ENCODE measurements at regions not wholly inside any gene's neighbourhood (a gene's known extent, or its start where the extent isn't known, plus 50 kb on each side); places are given as distances from the start of the nearest gene placed in this dataset.

DNA sequence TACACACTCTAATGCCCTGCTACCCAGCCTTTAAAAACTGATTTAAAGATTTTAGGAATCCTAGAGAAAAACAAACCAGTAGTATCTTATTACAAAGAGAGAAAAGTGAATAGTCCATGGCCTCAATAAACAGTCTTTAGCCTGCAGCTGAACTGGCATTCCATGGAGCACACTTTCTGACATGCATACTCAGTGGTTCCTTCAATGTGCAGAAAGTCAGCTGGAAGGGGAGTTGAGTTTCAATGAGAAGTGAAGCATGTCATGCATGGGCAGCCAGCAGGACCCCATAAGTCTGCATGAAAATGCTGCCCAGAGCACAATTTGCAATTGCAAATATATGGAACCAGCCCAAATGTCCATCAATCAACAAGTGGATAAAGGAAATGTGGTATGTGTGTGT is 273.7 kb downstream of the UQCRFS1 start:
- CTCF ChIA-PET, result no interaction called here
- H3K9me3 Mint-ChIP-seq, result peaks cover 6% of the 10 kb centered on the region
- H3K36me3 Mint-ChIP-seq, result peaks cover 5% of the 10 kb centered on the region; the same call in 1 of the 2 replicates
- POLR2A ChIA-PET, result no interaction called here
- H3K4me3 Mint-ChIP-seq, result no peak overlapping the region
- DNase-seq (ENCODE audit: low spot score) (no peak), ATAC-seq (no peak)
- H3K27ac Mint-ChIP-seq, result no peak overlapping the region
- TF ChIP-seq JAZF1 (CRISPR knock-in tag; IDR thresholded peaks at IDR 0.05), result no peak
- TF ChIP-seq, protein P1, sequence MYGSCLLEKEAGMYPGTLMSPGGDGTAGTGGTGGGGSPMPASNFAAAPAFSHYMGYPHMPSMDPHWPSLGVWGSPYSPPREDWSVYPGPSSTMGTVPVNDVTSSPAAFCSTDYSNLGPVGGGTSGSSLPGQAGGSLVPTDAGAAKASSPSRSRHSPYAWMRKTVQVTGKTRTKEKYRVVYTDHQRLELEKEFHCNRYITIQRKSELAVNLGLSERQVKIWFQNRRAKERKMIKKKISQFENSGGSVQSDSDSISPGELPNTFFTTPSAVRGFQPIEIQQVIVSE (CRISPR knock-in tag; IDR thresholded peaks at IDR 0.05; ENCODE audit: borderline replicate concordance), result no peak
- no peaks in the 10 kb centered on the region; the same call in 1 of the 2 replicates for H3K27me3 Mint-ChIP-seq (ENCODE audit: low read depth)
- H3K4me1 Mint-ChIP-seq, result 0 out of 2 replicates have a peak, but pooled peaks cover 4% of the 10 kb centered on the region

DNA sequence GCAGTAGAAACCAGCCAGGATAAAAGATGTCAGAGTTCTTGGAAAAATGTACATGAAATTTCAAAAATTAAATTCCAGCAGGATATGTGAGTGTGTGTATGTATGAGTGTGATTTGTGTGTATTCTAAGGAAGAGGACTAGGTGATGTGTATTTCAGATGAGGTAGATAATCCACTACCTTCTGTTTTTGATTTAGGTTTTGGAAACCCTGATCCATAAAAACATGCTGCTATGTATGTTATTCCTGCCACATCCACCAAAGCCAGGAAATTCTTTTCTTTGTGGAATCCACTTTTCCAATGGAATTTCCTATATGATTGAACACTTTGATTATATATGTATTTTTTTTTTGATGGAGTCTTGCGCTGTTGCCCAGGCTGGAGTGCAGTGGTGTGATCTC is 276.9 kb downstream of the UQCRFS1 start:
- Mint-ChIP-seq H3K4me1 (0 out of 2 replicates have a peak, but pooled peaks cover 4% of the 10 kb centered on the region), H3K27me3 (ENCODE audit: low read depth) (no peaks in the 10 kb centered on the region; the same call in 1 of the 2 replicates), H3K9me3 (peaks cover 17% of the 10 kb centered on the region), H3K27ac (no peak overlapping the region), H3K4me3 (no peak overlapping the region), H3K36me3 (peaks cover 5% of the 10 kb centered on the region; the same call in 1 of the 2 replicates)
- ATAC-seq (no peak), DNase-seq (ENCODE audit: low spot score) (no peak)
- TF ChIP-seq SP1 (CRISPR knock-in tag; conservative IDR thresholded peaks at IDR 0.05) (no peak), FOXK1 (CRISPR knock-in tag; IDR thresholded peaks at IDR 0.05) (no peak), ATF1 (CRISPR knock-in tag; IDR thresholded peaks at IDR 0.05) (no peak), CREB1 (CRISPR knock-in tag; IDR thresholded peaks at IDR 0.05) (no peak), FOXP1 (CRISPR knock-in tag; IDR thresholded peaks at IDR 0.05; ENCODE audit: borderline replicate concordance) (no peak), GABPB1 (CRISPR knock-in tag; IDR thresholded peaks at IDR 0.05) (no peak), GRHL2 (CRISPR knock-in tag; IDR thresholded peaks at IDR 0.05; ENCODE audit: insufficient replicate concordance, severe bottlenecking) (no peak), EMX1 (CRISPR knock-in tag; IDR thresholded peaks at IDR 0.05) (no peak), TCF7 (CRISPR knock-in tag; IDR thresholded peaks at IDR 0.05; ENCODE audit: low read depth) (no peak), ZNF263 (CRISPR knock-in tag; IDR thresholded peaks at IDR 0.05; ENCODE audit: low read depth) (no peak), JAZF1 (CRISPR knock-in tag; IDR thresholded peaks at IDR 0.05) (no peak), NR2C2 (CRISPR knock-in tag; IDR thresholded peaks at IDR 0.05) (no peak), CBFB (CRISPR knock-in tag; IDR thresholded peaks at IDR 0.05; ENCODE audit: low read depth) (no peak), ESRRA (CRISPR knock-in tag; IDR thresholded peaks at IDR 0.05; ENCODE audit: borderline replicate concordance) (no peak)
- TF ChIP-seq, protein P2, sequence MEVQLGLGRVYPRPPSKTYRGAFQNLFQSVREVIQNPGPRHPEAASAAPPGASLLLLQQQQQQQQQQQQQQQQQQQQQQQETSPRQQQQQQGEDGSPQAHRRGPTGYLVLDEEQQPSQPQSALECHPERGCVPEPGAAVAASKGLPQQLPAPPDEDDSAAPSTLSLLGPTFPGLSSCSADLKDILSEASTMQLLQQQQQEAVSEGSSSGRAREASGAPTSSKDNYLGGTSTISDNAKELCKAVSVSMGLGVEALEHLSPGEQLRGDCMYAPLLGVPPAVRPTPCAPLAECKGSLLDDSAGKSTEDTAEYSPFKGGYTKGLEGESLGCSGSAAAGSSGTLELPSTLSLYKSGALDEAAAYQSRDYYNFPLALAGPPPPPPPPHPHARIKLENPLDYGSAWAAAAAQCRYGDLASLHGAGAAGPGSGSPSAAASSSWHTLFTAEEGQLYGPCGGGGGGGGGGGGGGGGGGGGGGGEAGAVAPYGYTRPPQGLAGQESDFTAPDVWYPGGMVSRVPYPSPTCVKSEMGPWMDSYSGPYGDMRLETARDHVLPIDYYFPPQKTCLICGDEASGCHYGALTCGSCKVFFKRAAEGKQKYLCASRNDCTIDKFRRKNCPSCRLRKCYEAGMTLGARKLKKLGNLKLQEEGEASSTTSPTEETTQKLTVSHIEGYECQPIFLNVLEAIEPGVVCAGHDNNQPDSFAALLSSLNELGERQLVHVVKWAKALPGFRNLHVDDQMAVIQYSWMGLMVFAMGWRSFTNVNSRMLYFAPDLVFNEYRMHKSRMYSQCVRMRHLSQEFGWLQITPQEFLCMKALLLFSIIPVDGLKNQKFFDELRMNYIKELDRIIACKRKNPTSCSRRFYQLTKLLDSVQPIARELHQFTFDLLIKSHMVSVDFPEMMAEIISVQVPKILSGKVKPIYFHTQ (CRISPR knock-in tag; IDR thresholded peaks at IDR 0.05), result no peak
- TF ChIP-seq, protein P3, sequence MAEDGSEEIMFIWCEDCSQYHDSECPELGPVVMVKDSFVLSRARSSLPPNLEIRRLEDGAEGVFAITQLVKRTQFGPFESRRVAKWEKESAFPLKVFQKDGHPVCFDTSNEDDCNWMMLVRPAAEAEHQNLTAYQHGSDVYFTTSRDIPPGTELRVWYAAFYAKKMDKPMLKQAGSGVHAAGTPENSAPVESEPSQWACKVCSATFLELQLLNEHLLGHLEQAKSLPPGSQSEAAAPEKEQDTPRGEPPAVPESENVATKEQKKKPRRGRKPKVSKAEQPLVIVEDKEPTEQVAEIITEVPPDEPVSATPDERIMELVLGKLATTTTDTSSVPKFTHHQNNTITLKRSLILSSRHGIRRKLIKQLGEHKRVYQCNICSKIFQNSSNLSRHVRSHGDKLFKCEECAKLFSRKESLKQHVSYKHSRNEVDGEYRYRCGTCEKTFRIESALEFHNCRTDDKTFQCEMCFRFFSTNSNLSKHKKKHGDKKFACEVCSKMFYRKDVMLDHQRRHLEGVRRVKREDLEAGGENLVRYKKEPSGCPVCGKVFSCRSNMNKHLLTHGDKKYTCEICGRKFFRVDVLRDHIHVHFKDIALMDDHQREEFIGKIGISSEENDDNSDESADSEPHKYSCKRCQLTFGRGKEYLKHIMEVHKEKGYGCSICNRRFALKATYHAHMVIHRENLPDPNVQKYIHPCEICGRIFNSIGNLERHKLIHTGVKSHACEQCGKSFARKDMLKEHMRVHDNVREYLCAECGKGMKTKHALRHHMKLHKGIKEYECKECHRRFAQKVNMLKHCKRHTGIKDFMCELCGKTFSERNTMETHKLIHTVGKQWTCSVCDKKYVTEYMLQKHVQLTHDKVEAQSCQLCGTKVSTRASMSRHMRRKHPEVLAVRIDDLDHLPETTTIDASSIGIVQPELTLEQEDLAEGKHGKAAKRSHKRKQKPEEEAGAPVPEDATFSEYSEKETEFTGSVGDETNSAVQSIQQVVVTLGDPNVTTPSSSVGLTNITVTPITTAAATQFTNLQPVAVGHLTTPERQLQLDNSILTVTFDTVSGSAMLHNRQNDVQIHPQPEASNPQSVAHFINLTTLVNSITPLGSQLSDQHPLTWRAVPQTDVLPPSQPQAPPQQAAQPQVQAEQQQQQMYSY (CRISPR knock-in tag; IDR thresholded peaks at IDR 0.05), result no peak
- TF ChIP-seq, protein P4, sequence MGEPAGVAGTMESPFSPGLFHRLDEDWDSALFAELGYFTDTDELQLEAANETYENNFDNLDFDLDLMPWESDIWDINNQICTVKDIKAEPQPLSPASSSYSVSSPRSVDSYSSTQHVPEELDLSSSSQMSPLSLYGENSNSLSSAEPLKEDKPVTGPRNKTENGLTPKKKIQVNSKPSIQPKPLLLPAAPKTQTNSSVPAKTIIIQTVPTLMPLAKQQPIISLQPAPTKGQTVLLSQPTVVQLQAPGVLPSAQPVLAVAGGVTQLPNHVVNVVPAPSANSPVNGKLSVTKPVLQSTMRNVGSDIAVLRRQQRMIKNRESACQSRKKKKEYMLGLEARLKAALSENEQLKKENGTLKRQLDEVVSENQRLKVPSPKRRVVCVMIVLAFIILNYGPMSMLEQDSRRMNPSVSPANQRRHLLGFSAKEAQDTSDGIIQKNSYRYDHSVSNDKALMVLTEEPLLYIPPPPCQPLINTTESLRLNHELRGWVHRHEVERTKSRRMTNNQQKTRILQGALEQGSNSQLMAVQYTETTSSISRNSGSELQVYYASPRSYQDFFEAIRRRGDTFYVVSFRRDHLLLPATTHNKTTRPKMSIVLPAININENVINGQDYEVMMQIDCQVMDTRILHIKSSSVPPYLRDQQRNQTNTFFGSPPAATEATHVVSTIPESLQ (CRISPR knock-in tag; IDR thresholded peaks at IDR 0.05), result no peak
- TF ChIP-seq, protein P5, sequence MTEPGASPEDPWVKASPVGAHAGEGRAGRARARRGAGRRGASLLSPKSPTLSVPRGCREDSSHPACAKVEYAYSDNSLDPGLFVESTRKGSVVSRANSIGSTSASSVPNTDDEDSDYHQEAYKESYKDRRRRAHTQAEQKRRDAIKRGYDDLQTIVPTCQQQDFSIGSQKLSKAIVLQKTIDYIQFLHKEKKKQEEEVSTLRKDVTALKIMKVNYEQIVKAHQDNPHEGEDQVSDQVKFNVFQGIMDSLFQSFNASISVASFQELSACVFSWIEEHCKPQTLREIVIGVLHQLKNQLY (CRISPR knock-in tag; IDR thresholded peaks at IDR 0.05), result no peak
- ChIA-PET POLR2A (no interaction called here), CTCF (no interaction called here)

All from WTC11 (cell line).